ENCODE measurements at regions not wholly inside any gene's neighbourhood (a gene's known extent, or its start where the extent isn't known, plus 50 kb on each side); places are given as distances from the start of the nearest gene placed in this dataset.

DNA sequence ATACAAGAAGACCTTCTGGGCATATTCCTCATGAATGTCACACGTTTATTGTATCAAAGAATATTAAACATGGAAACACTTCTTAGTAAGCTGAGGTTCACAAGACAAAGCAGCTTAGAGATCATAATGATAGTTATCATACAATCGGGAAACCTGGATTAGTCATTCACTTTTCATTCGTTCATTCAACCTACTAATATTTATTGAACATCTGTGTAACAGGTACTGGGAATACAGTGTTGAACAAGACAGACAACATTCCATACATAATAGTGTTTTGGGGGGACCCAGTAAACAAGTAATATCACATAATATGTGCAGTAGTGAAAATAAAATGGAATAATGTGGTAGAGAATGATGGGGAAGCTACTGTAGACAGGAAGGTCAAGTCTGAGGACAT lies 100.6 kb upstream of the GRIP1 start:
- H3K4me1 ChIP-seq (ENCODE audit: control insufficient read depth, insufficient read depth, low read depth, low read length): no peaks in the 10 kb centered on the region
- H3K4me3 ChIP-seq (ENCODE audit: insufficient read depth in 1 of 2, low read depth in 1 of 2, low read length in 2 of 2): no peak overlapping the region
- WGBS: no CpG with 5 or more reads among the region's 3 CpGs
- no peaks in the 10 kb centered on the region for H3K79me1 ChIP-seq (replicated peaks; ENCODE audit: low read length, poor library complexity, severe bottlenecking)
- no peak overlapping the region for H3K18ac ChIP-seq (ENCODE audit: low read depth in 1 of 2, low read length in 2 of 2)
- peaks cover 0 to 5% of the 10 kb centered on the region in 2 experiments for H3K27me3 ChIP-seq (ENCODE audit: control insufficient read depth in 1 of 2, insufficient read depth in 1 of 2, low read length in 2 of 2)
- no peak overlapping the region for H3K4ac ChIP-seq (ENCODE audit: low read depth in 1 of 2, low read length in 2 of 2)
- H4K91ac ChIP-seq (ENCODE audit: low read length): no peak overlapping the region
- no peaks in the 10 kb centered on the region for H3K36me3 ChIP-seq (ENCODE audit: control insufficient read depth in 1 of 2, insufficient read depth in 2 of 2, low read depth in 1 of 2, low read length in 2 of 2)
- no peak overlapping the region for H3K4me2 ChIP-seq (ENCODE audit: low read length, poor library complexity, severe bottlenecking)
- no peak overlapping the region for H2BK12ac ChIP-seq (ENCODE audit: low read length in 2 of 2)
- no peaks in the 10 kb centered on the region for H3K9me3 ChIP-seq (ENCODE audit: control insufficient read depth, low read length)
- no peak overlapping the region for H2AK5ac ChIP-seq (ENCODE audit: low read length, severe bottlenecking)
- H3K23ac ChIP-seq (ENCODE audit: low read length in 2 of 2): no peak overlapping the region
- H2BK120ac ChIP-seq (ENCODE audit: low read depth, low read length): no peak overlapping the region
- H3K14ac ChIP-seq (ENCODE audit: low read length in 2 of 2): no peak overlapping the region
- no peak for DNase-seq
- H3K9ac ChIP-seq (ENCODE audit: low read length): no peak overlapping the region
- no peak overlapping the region for H2BK15ac ChIP-seq (ENCODE audit: low read depth, poor library complexity, severe bottlenecking)
- H2AFZ ChIP-seq (ENCODE audit: low read depth, low read length): no peak overlapping the region
- no peak overlapping the region for H2BK5ac ChIP-seq (ENCODE audit: low read depth, low read length, poor library complexity, severe bottlenecking)
- no peak overlapping the region for H4K8ac ChIP-seq (ENCODE audit: low read length)
- no peak overlapping the region for H3K27ac ChIP-seq (ENCODE audit: low read length, poor library complexity, severe bottlenecking)

- Histone ChIP-seq H3K27me3 (ENCODE audit: control insufficient read depth in 1 of 2, insufficient read depth in 1 of 2, low read length in 2 of 2) (no peaks in the 10 kb centered on the region), H3K9me3 (ENCODE audit: control insufficient read depth, low read length) (no peaks in the 10 kb centered on the region), H2AK5ac (ENCODE audit: low read length, severe bottlenecking) (no peak overlapping the region), H2BK5ac (ENCODE audit: low read depth, low read length, poor library complexity, severe bottlenecking) (no peak overlapping the region), H3K4ac (ENCODE audit: low read depth in 1 of 2, low read length in 2 of 2) (no peak overlapping the region), H2BK12ac (ENCODE audit: low read length in 2 of 2) (no peak overlapping the region), H4K8ac (ENCODE audit: low read length) (no peak overlapping the region), H2BK120ac (ENCODE audit: low read depth, low read length) (no peak overlapping the region), H3K18ac (ENCODE audit: low read depth in 1 of 2, low read length in 2 of 2) (no peak overlapping the region), H2AFZ (ENCODE audit: low read depth, low read length) (no peak overlapping the region), H3K36me3 (ENCODE audit: control insufficient read depth in 1 of 2, insufficient read depth in 2 of 2, low read depth in 1 of 2, low read length in 2 of 2) (no peaks in the 10 kb centered on the region), H3K4me2 (ENCODE audit: low read length, poor library complexity, severe bottlenecking) (no peak overlapping the region), H3K79me1 (replicated peaks; ENCODE audit: low read length, poor library complexity, severe bottlenecking) (no peaks in the 10 kb centered on the region), H2BK15ac (ENCODE audit: low read depth, poor library complexity, severe bottlenecking) (no peak overlapping the region), H3K4me3 (ENCODE audit: insufficient read depth in 1 of 2, low read depth in 1 of 2, low read length in 2 of 2) (no peak overlapping the region), H3K9ac (ENCODE audit: low read length) (no peak overlapping the region), H3K14ac (ENCODE audit: low read length in 2 of 2) (no peak overlapping the region), H4K91ac (ENCODE audit: low read length) (no peak overlapping the region), H3K23ac (ENCODE audit: low read length in 2 of 2) (no peak overlapping the region), H3K27ac (ENCODE audit: low read length, poor library complexity, severe bottlenecking) (no peak overlapping the region), H3K4me1 (ENCODE audit: control insufficient read depth, insufficient read depth, low read depth, low read length) (no peaks in the 10 kb centered on the region)
- 86% methylated on average over 1 of the region's 4 CpGs for WGBS
- DNase-seq: no peak
Measured at GRCh38 chr12:66786531-66787308, 107.8 kb upstream of the GRIP1 start.

GRCh38 chr12:66799551-66799950 lies 120.7 kb upstream of the GRIP1 start:
- WGBS: 0% methylated on average over 1 of the region's 2 CpGs
- Histone ChIP-seq H3K27me3 (ENCODE audit: control insufficient read depth in 1 of 2, insufficient read depth in 1 of 2, low read length in 2 of 2) (peaks cover 10 to 23% of the 10 kb centered on the region in 2 experiments), H2BK120ac (ENCODE audit: low read depth, low read length) (no peak overlapping the region), H2AFZ (ENCODE audit: low read depth, low read length) (no peak overlapping the region), H3K4me2 (ENCODE audit: low read length, poor library complexity, severe bottlenecking) (no peak overlapping the region), H2BK5ac (ENCODE audit: low read depth, low read length, poor library complexity, severe bottlenecking) (no peak overlapping the region), H3K14ac (ENCODE audit: low read length in 2 of 2) (no peak overlapping the region), H3K79me1 (replicated peaks; ENCODE audit: low read length, poor library complexity, severe bottlenecking) (no peaks in the 10 kb centered on the region), H3K23ac (ENCODE audit: low read length in 2 of 2) (no peak overlapping the region), H2AK5ac (ENCODE audit: low read length, severe bottlenecking) (no peak overlapping the region), H3K4me1 (ENCODE audit: control insufficient read depth, insufficient read depth, low read depth, low read length) (no peaks in the 10 kb centered on the region), H3K18ac (ENCODE audit: low read depth in 1 of 2, low read length in 2 of 2) (no peak overlapping the region), H3K27ac (ENCODE audit: low read length, poor library complexity, severe bottlenecking) (no peak overlapping the region), H3K4me3 (ENCODE audit: insufficient read depth in 1 of 2, low read depth in 1 of 2, low read length in 2 of 2) (no peak overlapping the region), H3K36me3 (ENCODE audit: control insufficient read depth in 1 of 2, insufficient read depth in 2 of 2, low read depth in 1 of 2, low read length in 2 of 2) (no peaks in the 10 kb centered on the region), H4K8ac (ENCODE audit: low read length) (no peak overlapping the region), H3K9ac (ENCODE audit: low read length) (no peak overlapping the region), H3K4ac (ENCODE audit: low read depth in 1 of 2, low read length in 2 of 2) (no peak overlapping the region), H4K91ac (ENCODE audit: low read length) (no peak overlapping the region), H2BK12ac (ENCODE audit: low read length in 2 of 2) (no peak overlapping the region), H2BK15ac (ENCODE audit: low read depth, poor library complexity, severe bottlenecking) (no peak overlapping the region), H3K9me3 (ENCODE audit: control insufficient read depth, low read length) (no peaks in the 10 kb centered on the region)
- no peak for DNase-seq

DNA sequence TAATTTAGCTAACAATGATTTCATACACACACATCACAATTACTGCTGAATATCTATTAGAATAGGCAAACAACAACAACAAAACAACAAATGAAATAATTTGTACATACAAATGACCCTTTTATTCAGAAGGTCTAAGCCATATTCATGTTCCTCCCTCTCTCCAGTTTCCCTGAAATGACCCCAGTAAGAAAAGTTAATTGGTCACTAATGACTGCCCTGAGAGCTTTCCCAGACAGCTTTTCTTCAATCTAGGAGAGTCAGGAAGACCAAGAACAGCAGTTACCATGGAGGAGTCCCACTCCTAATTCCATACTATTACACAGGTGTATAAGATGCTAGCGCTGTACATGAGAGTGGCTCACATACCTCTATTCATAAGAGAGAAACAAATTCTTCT lies 121.2 kb upstream of the GRIP1 start:
- H3K4ac ChIP-seq (ENCODE audit: low read depth in 1 of 2, low read length in 2 of 2): no peak overlapping the region
- H4K8ac ChIP-seq (ENCODE audit: low read length): no peak overlapping the region
- H2BK5ac ChIP-seq (ENCODE audit: low read depth, low read length, poor library complexity, severe bottlenecking): no peak overlapping the region
- H4K91ac ChIP-seq (ENCODE audit: low read length): no peak overlapping the region
- 100% methylated on average over 1 of the region's 1 CpG for WGBS
- no peak overlapping the region for H3K4me3 ChIP-seq (ENCODE audit: insufficient read depth in 1 of 2, low read depth in 1 of 2, low read length in 2 of 2)
- H3K79me1 ChIP-seq (replicated peaks; ENCODE audit: low read length, poor library complexity, severe bottlenecking): no peaks in the 10 kb centered on the region
- H3K18ac ChIP-seq (ENCODE audit: low read depth in 1 of 2, low read length in 2 of 2): no peak overlapping the region
- H2BK15ac ChIP-seq (ENCODE audit: low read depth, poor library complexity, severe bottlenecking): no peak overlapping the region
- H3K4me2 ChIP-seq (ENCODE audit: low read length, poor library complexity, severe bottlenecking): no peak overlapping the region
- H3K4me1 ChIP-seq (ENCODE audit: control insufficient read depth, insufficient read depth, low read depth, low read length): no peaks in the 10 kb centered on the region
- H2BK12ac ChIP-seq (ENCODE audit: low read length in 2 of 2): no peak overlapping the region
- H2BK120ac ChIP-seq (ENCODE audit: low read depth, low read length): no peak overlapping the region
- H2AK5ac ChIP-seq (ENCODE audit: low read length, severe bottlenecking): no peak overlapping the region
- no peak overlapping the region for H3K9ac ChIP-seq (ENCODE audit: low read length)
- no peak for DNase-seq
- no peaks in the 10 kb centered on the region for H3K9me3 ChIP-seq (ENCODE audit: control insufficient read depth, low read length)
- no peak overlapping the region for H3K27ac ChIP-seq (ENCODE audit: low read length, poor library complexity, severe bottlenecking)
- no peaks in the 10 kb centered on the region for H3K36me3 ChIP-seq (ENCODE audit: control insufficient read depth in 1 of 2, insufficient read depth in 2 of 2, low read depth in 1 of 2, low read length in 2 of 2)
- no peak overlapping the region for H3K23ac ChIP-seq (ENCODE audit: low read length in 2 of 2)
- H3K27me3 ChIP-seq (ENCODE audit: control insufficient read depth in 1 of 2, insufficient read depth in 1 of 2, low read length in 2 of 2): peaks cover 13 to 24% of the 10 kb centered on the region in 2 experiments
- H3K14ac ChIP-seq (ENCODE audit: low read length in 2 of 2): no peak overlapping the region
- H2AFZ ChIP-seq (ENCODE audit: low read depth, low read length): no peak overlapping the region
